DND-41 (cell line): ENCODE measurements at regions not wholly inside any gene's neighbourhood (a gene's known extent, or its start where the extent isn't known, plus 50 kb on each side); places are given as distances from the start of the nearest gene placed in this dataset.

Source experiments
- EZH2 ChIP-seq: IDR thresholded peaks from 3 replicates; pipeline ENCODE4 v1.6.1; 2012; ENCODE audit warnings: borderline replicate concordance, low read depth, mild to moderate bottlenecking, moderate library complexity, low read length, inconsistent platforms; ENCODE audit not compliant: severe bottlenecking
- TF ChIP-seq, protein P1 (sequence below): IDR thresholded peaks from 2 replicates; pipeline ENCODE4 v1.5.1; 2012; ENCODE audit warnings: borderline replicate concordance, low read length, moderate library complexity, mild to moderate bottlenecking; ENCODE audit not compliant: poor library complexity, severe bottlenecking; ENCODE audit errors: extremely low read depth

DNA sequence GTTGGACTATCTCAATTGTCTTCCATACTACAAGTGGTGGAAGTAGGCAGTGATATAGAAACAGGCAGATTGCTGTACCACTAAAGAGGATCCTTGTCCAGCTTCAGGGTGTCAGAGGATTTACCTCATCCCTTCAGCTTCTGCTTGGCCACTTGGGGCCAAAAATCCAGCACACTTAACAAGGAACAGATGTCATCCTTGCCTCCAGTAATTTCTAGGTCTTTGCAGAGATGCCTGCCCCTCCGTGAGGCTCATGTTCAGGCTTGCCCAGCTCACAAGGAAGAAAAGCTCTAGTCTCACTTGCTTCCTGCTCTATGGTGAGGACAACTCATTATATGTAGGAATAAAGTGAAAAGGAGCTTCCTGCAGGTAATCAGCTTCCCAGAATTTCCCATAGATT, 510.3 kb downstream of the EPHA3 start:
- TF ChIP-seq, protein P1, sequence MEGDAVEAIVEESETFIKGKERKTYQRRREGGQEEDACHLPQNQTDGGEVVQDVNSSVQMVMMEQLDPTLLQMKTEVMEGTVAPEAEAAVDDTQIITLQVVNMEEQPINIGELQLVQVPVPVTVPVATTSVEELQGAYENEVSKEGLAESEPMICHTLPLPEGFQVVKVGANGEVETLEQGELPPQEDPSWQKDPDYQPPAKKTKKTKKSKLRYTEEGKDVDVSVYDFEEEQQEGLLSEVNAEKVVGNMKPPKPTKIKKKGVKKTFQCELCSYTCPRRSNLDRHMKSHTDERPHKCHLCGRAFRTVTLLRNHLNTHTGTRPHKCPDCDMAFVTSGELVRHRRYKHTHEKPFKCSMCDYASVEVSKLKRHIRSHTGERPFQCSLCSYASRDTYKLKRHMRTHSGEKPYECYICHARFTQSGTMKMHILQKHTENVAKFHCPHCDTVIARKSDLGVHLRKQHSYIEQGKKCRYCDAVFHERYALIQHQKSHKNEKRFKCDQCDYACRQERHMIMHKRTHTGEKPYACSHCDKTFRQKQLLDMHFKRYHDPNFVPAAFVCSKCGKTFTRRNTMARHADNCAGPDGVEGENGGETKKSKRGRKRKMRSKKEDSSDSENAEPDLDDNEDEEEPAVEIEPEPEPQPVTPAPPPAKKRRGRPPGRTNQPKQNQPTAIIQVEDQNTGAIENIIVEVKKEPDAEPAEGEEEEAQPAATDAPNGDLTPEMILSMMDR: no peak
- TF ChIP-seq EZH2: no peak
